GM21723 (cell line): ENCODE measurements at regions not wholly inside any gene's neighbourhood (a gene's known extent, or its start where the extent isn't known, plus 50 kb on each side); places are given as distances from the start of the nearest gene placed in this dataset.

Experiments
- ATAC-seq: cut with Tn5 transposase; IDR thresholded peaks from one replicate; pipeline ENCODE4 v1.9.1; 2021; ENCODE audit warnings: mild to moderate bottlenecking, moderate library complexity; ENCODE audit not compliant: unreplicated experiment

GRCh38 chr20:16175322-16175961, 397.8 kb downstream of the KIF16B start:
- ATAC-seq: peak; percentile 82

GRCh38 chr20:16174311-16174710, 398.9 kb downstream of the KIF16B start:
- no peak for ATAC-seq

GRCh38 chr20:16173044-16173443, 400.2 kb downstream of the KIF16B start:
- no peak for ATAC-seq

GRCh38 chr20:16171180-16171579, 402.1 kb downstream of the KIF16B start:
- ATAC-seq: no peak

- ATAC-seq: no peak
Measured at GRCh38 chr20:16170406-16170971, 402.8 kb downstream of the KIF16B start.

GRCh38 chr20:16167423-16168130, 405.7 kb downstream of the KIF16B start:
- no peak for ATAC-seq

GRCh38 chr20:16166737-16167136, 406.5 kb downstream of the KIF16B start:
- ATAC-seq: no peak

GRCh38 chr20:16158976-16159286, 414.3 kb downstream of the KIF16B start:
- ATAC-seq: peak; percentile 42

- ATAC-seq: peak; percentile 92
Measured at GRCh38 chr20:16158090-16158975, 414.9 kb downstream of the KIF16B start.

GRCh38 chr20:16147916-16148315, 425.3 kb downstream of the KIF16B start:
- ATAC-seq: no peak

GRCh38 chr20:16147216-16147615, 426.0 kb downstream of the KIF16B start:
- ATAC-seq: no peak

GRCh38 chr20:16145919-16146318, 427.3 kb downstream of the KIF16B start:
- no peak for ATAC-seq

GRCh38 chr20:16143596-16143995, 429.7 kb downstream of the KIF16B start:
- no peak for ATAC-seq

- no peak for ATAC-seq
Measured at GRCh38 chr20:16135630-16136029, 437.6 kb downstream of the KIF16B start.

- ATAC-seq: no peak
Measured at GRCh38 chr20:16132036-16132798, 441.0 kb downstream of the KIF16B start.

- ATAC-seq: no peak
Measured at GRCh38 chr20:16129411-16129810, 443.8 kb downstream of the KIF16B start.

- ATAC-seq: no peak
Measured at GRCh38 chr20:16128538-16129106, 444.6 kb downstream of the KIF16B start.

GRCh38 chr20:16125816-16126215, 447.4 kb downstream of the KIF16B start:
- ATAC-seq: no peak

GRCh38 chr20:16124911-16125776, 448.1 kb downstream of the KIF16B start:
- ATAC-seq: no peak
